ENCODE measurements at regions not wholly inside any gene's neighbourhood (a gene's known extent, or its start where the extent isn't known, plus 50 kb on each side); places are given as distances from the start of the nearest gene placed in this dataset.

DNA sequence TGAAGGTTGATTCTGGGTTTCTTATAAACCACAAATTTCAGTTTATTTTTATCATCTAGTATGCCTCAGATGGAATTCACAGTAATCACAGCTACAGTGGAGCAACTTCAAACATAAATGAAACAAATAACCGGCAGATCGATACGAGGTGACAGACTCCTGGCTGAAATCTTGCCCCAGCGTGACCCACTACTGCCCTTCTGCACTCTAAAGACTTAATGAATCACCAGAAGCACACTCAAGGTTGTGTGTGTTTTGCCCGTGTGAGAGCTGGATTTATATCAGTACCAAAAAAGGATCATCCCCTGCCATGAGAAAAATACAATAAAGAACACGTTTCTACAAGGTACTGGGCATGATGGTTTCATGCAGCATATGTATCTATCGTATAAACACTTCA lies 161.7 kb downstream of the KLF12 start:
- Histone ChIP-seq H3K4me2 (ENCODE audit: low read length) (no peak overlapping the region), H4K20me1 (ENCODE audit: insufficient read depth) (no peaks in the 10 kb centered on the region), H3K27me3 (ENCODE audit: insufficient read depth, low read length) (no peaks in the 10 kb centered on the region), H3K4me1 (ENCODE audit: control insufficient read depth in 1 of 2, insufficient read depth in 2 of 2, low read length in 2 of 2) (no peaks in the 10 kb centered on the region), H3K36me3 (ENCODE audit: control insufficient read depth in 1 of 2, insufficient read depth in 2 of 2, low read length in 2 of 2) (no peaks in the 10 kb centered on the region; a peak in 1 of 4 replicates), H2AFZ (ENCODE audit: low read depth, low read length, poor library complexity, severe bottlenecking) (no peak overlapping the region), H3K4me3 (replicated peaks in 1 of 2; ENCODE audit: low read depth in 1 of 2, low read length in 2 of 2) (no peak overlapping the region), H3K9me3 (ENCODE audit: control insufficient read depth in 1 of 2, insufficient read depth in 1 of 2, low read depth in 1 of 2, low read length in 2 of 2) (no peaks in the 10 kb centered on the region), H3K79me2 (ENCODE audit: insufficient read depth, low read length) (no peaks in the 10 kb centered on the region), H3K9me2 (ENCODE audit: insufficient read depth) (no peaks in the 10 kb centered on the region), H3K27ac (ENCODE audit: low read depth, low read length) (no peak overlapping the region), H3K9ac (ENCODE audit: low read length) (no peak overlapping the region)
- TF ChIP-seq, protein P1, sequence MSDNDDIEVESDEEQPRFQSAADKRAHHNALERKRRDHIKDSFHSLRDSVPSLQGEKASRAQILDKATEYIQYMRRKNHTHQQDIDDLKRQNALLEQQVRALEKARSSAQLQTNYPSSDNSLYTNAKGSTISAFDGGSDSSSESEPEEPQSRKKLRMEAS (IDR thresholded peaks at IDR 0.05) = no peak
- TF ChIP-seq, protein P2, sequence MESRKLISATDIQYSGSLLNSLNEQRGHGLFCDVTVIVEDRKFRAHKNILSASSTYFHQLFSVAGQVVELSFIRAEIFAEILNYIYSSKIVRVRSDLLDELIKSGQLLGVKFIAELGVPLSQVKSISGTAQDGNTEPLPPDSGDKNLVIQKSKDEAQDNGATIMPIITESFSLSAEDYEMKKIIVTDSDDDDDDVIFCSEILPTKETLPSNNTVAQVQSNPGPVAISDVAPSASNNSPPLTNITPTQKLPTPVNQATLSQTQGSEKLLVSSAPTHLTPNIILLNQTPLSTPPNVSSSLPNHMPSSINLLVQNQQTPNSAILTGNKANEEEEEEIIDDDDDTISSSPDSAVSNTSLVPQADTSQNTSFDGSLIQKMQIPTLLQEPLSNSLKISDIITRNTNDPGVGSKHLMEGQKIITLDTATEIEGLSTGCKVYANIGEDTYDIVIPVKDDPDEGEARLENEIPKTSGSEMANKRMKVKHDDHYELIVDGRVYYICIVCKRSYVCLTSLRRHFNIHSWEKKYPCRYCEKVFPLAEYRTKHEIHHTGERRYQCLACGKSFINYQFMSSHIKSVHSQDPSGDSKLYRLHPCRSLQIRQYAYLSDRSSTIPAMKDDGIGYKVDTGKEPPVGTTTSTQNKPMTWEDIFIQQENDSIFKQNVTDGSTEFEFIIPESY (IDR thresholded peaks at IDR 0.05; ENCODE audit: extremely low read depth, insufficient replicate concordance, low read length) = no peak
- TF ChIP-seq, protein P3, sequence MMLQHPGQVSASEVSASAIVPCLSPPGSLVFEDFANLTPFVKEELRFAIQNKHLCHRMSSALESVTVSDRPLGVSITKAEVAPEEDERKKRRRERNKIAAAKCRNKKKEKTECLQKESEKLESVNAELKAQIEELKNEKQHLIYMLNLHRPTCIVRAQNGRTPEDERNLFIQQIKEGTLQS (IDR thresholded peaks at IDR 0.05) = no peak
- RAD21 ChIA-PET (ENCODE audit: low non-redundant PET in 1 of 2, low total read pairs in 2 of 2, uncharacterized antibody in 2 of 2, unreplicated experiment in 2 of 2) = no interaction called here
- BruUV-seq (replicated peaks) = no TSS peak
- DNase-seq (ENCODE audit: low read depth, low spot score) (no peak), ATAC-seq (no peak)
- CTCF ChIA-PET = no interaction called here
- POLR2A ChIA-PET = no interaction called here
- intact Hi-C loops (cut with micrococcal nuclease) = no loop called here

DNA sequence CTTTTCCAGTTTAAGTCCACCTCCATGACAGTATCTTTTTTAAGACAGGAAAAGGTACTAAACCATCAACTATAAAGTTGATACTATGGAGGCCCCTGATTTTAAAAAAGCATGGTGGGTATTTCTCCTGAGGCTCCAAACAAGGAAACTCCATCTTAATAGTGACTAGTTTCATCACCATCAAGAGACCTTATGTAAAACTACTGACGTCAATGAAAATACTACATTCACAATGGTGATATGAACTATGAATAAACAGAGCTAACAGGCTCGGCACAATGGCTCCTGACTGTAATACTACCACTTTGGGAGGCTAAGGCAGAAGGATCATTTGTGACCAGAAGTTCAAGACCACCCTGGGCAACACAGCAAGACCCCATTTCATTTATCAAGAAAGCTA lies 162.7 kb downstream of the KLF12 start:
- TF ChIP-seq SRF (IDR thresholded peaks at IDR 0.05; ENCODE audit: low read depth) = no peak
- no peak for TF ChIP-seq POLR2A (IDR thresholded peaks at IDR 0.05; ENCODE audit: borderline replicate concordance, extremely low read depth, insufficient read depth, insufficient read length)
- TF ChIP-seq ZFX (IDR thresholded peaks at IDR 0.05) = no peak
- no peak for TF ChIP-seq CEBPB (IDR thresholded peaks at IDR 0.05; ENCODE audit: low read depth)
- TF ChIP-seq YY1 (IDR thresholded peaks at IDR 0.05; ENCODE audit: extremely low read depth, insufficient replicate concordance, low read depth, low read length) = no peak
- TF ChIP-seq, protein P1 (IDR thresholded peaks at IDR 0.05) = no peak
- TF ChIP-seq, protein P2 (IDR thresholded peaks at IDR 0.05; ENCODE audit: extremely low read depth, insufficient replicate concordance, low read length) = no peak
- TF ChIP-seq ELF1 (IDR thresholded peaks at IDR 0.05; ENCODE audit: borderline replicate concordance, low read depth) = no peak
- no peak for TF ChIP-seq SP1 (IDR thresholded peaks at IDR 0.05; ENCODE audit: low read depth)
- no peak for TF ChIP-seq JUND (IDR thresholded peaks at IDR 0.05)
- TF ChIP-seq EGR1 (IDR thresholded peaks at IDR 0.05; ENCODE audit: low read depth) = no peak
- no peak for TF ChIP-seq SIN3A (IDR thresholded peaks at IDR 0.05; ENCODE audit: low read depth)
- no peak for TF ChIP-seq EZH2phosphoT487 (IDR thresholded peaks at IDR 0.05; ENCODE audit: borderline replicate concordance)
- no peak for TF ChIP-seq EZH2 (IDR thresholded peaks at IDR 0.05)
- TF ChIP-seq, protein P3 (IDR thresholded peaks at IDR 0.05) = no peak
- no peak overlapping the region for H3K9ac ChIP-seq (ENCODE audit: low read length)
- H3K4me2 ChIP-seq (ENCODE audit: low read length) = no peak overlapping the region
- no peaks in the 10 kb centered on the region for H3K9me2 ChIP-seq (ENCODE audit: insufficient read depth)
- ChIA-PET RAD21 (ENCODE audit: low non-redundant PET in 1 of 2, low total read pairs in 2 of 2, uncharacterized antibody in 2 of 2, unreplicated experiment in 2 of 2) (no interaction called here), POLR2A (no interaction called here), CTCF (no interaction called here)
- no peak overlapping the region for H2AFZ ChIP-seq (ENCODE audit: low read depth, low read length, poor library complexity, severe bottlenecking)
- no TSS peak for BruUV-seq (replicated peaks)
- H3K27ac ChIP-seq (ENCODE audit: low read depth, low read length) = no peak overlapping the region
- intact Hi-C loops (cut with micrococcal nuclease) = no loop called here
- H3K79me2 ChIP-seq (ENCODE audit: insufficient read depth, low read length) = no peaks in the 10 kb centered on the region
- no peak for ATAC-seq
- no peaks in the 10 kb centered on the region for H3K9me3 ChIP-seq (ENCODE audit: control insufficient read depth in 1 of 2, insufficient read depth in 1 of 2, low read depth in 1 of 2, low read length in 2 of 2)
- DNase-seq (ENCODE audit: low read depth, low spot score) = no peak
- H3K27me3 ChIP-seq (ENCODE audit: insufficient read depth, low read length) = no peaks in the 10 kb centered on the region
- H3K4me1 ChIP-seq (ENCODE audit: control insufficient read depth in 1 of 2, insufficient read depth in 2 of 2, low read length in 2 of 2) = no peaks in the 10 kb centered on the region
- no peak overlapping the region for H3K4me3 ChIP-seq (replicated peaks in 1 of 2; ENCODE audit: low read depth in 1 of 2, low read length in 2 of 2)
- no peaks in the 10 kb centered on the region for H4K20me1 ChIP-seq (ENCODE audit: insufficient read depth)
- H3K36me3 ChIP-seq (ENCODE audit: control insufficient read depth in 1 of 2, insufficient read depth in 2 of 2, low read length in 2 of 2) = no peaks in the 10 kb centered on the region; a peak in 1 of 4 replicates

Data from HCT116 (cell line).